ENCODE measurements at regions not wholly inside any gene's neighbourhood (a gene's known extent, or its start where the extent isn't known, plus 50 kb on each side); places are given as distances from the start of the nearest gene placed in this dataset.
A peak's percentile ranks its signal among the peaks of the same experiment; 100 is the strongest.
"Not testable (repeated sequence)": the region's sequence is repeated elsewhere in the genome, so short reads cannot be mapped to it uniquely, and the experiment has no call there.

DNA sequence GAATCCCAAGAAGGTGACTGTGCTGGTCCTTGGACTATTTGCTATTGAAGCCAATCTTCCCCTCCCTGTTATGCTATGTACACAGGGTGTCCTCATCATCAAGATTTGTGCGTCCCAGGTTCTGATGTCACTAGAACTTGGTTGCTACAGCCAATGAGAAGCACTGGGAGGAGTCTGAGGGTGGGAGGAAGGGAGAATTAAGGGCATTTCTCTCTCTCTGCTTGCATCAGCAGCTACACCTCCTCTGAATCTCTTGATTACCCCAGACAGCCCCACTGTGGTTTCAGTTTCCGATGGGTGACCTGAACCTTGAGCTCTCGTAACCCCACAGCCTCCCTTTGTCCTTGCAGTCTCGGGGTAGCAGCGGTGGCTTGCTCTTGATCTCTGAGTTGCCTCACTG, 212.4 kb upstream of the SESN3 start:
- no peak for DNase-seq

DNA sequence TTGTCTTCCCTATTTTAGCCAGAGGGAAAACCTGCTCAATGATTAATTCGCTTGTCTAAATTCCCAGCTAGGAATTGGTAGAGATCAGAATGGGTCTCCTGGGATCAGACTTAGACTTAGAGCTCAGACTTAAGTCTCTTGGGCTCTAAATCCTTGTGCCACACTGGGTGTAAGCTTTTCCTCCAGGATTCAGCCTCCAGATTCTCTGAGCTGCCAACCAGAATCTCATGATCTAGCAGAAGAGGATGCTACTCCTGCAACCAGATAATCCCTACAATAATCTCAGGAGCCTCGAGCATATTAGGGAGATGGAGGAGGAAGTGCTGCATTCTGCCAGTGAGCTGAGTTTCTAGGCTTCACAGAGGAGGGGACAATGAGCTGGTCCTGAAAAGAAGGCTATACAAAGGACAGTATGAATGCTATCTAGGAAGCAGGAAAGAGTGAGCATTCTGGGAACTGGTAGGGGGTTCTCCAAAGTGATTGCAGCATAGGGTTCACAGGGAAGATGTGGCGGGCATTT, 211.6 kb upstream of the SESN3 start:
- DNase-seq, result no peak

DNA sequence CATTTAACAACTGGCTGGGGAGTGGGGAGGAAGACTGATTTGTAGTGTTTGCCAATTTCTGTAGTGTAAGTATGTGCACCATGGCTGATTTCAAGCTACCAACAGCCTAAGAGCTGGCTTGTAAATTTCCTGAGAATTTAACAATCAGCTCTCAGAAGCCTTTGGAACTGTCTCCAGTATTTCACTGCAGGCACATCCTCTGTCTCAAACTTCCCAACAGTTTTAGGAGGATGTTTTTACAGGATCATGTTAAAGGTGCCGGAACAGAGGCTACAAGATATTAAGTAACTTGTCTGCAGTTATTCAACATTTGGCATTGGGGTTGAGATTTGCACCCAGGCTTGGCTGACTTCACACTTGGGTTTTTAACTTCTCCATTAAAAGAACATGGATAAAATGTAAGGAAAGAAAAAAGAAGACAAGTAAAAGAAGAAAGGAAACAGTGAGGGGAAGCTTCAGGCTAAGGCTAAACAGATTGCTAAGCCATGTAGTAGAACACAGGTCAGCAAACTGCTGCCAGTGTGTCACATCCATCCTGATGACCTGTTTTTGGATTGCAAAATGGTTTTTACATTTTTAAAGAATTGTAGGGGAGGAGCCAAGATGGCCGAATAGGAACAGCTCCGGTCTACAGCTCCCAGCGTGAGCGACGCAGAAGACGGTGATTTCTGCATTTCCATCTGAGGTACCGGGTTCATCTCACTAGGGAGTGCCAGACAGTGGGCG, 204.8 kb upstream of the SESN3 start:
- no peak for DNase-seq

- DNase-seq, result no peak
Measured at GRCh38 chr11:95435192-95435591, 204.2 kb upstream of the SESN3 start.

- DNase-seq, result no peak
Measured at GRCh38 chr11:95434489-95435057, 203.6 kb upstream of the SESN3 start.

GRCh38 chr11:95434009-95434408, 203.0 kb upstream of the SESN3 start:
- no peak for DNase-seq

DNA sequence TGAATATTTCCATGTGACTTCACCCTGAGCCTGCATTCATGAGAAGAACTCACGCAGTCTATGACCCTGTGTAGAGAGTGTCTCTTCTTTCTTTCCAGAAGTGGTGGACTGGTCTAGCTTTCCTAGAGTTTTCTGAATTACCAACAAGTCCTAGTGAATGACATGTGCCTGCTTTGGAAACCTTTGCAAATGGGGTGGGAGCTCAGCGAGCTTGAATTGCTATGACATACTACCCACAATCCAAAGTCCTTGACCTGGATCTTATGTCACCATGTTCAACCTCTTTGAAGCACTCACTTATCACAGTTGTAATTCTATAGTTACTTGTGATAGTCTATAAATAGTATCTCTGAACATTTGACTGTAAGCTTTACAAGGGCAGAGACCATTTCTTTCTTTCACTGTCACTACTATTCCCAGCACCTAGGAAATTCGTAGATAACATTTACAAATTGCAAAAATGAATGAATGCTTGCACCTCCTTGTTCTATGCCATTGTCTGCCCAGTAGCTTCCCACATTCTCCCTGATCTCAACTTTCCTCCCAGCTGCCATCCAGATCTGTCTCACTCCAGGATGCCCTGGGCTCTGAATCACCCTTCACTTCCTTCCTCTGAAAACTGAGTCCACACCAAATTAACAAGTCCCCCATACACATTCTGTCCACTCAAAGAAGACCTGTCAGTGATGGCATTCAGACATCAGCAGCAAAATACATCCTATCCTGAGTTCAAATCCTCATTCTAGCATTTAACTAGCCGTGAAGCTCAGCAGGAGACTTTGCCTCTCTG, 201.9 kb upstream of the SESN3 start:
- no peak for DNase-seq

DNA sequence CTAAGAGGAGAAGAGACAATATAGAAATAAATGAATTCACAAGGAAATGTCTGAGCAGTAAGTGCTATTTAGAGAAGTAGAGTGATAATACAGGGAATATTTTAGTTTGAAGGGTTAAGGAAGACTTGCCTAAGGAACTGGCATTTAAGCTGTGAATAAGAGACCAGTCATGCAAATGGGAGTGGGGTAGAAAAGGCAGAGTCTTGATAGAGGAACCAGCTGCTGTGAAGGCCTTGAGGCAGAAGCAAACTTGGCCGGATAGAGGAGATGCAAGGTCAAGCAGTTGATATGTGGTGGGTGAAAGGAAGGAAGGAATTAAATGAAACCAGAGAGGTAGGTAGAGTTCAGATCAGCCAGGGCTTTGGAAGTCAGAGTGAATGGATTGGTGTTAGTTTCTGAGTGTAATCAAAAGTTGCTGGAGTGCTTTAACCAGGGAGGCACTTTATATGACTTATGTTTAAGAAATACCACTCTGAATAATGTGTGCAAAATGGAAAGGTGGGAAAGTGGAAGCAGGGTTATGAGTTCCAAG, 198.4 kb upstream of the SESN3 start:
- DNase-seq, result no peak

DNA sequence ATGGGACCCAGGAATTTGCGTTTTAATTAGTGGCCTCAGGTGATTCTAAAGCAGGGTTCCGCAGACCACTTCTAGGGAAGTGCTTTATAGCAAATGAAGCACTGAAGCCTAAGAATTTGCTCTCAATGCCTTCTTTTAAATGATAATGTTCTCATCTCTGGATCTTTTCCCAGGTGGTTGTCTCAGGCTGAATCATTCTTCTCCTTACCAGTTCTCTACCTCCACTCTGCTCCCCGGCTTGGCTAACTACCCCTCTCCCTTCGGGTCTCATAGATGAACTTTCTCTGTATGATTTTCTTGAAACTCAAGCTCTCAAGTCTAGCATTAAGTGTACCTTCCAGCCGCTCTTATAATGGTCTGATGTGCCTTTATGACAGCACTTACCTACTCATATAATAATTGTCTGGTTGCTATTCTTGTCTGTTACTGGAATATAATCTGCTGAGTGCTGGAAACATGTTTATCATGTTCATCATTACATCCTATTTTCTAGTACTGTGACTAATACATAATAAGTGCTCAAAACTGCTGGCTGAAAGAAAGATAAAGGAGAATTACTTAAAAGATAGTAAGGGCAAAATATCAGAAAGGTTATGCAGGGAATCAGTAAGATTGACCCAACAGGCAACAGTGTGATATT, 195.9 kb upstream of the SESN3 start:
- no peak for DNase-seq

GRCh38 chr11:95419915-95420314, 188.9 kb upstream of the SESN3 start:
- no peak for DNase-seq

DNA sequence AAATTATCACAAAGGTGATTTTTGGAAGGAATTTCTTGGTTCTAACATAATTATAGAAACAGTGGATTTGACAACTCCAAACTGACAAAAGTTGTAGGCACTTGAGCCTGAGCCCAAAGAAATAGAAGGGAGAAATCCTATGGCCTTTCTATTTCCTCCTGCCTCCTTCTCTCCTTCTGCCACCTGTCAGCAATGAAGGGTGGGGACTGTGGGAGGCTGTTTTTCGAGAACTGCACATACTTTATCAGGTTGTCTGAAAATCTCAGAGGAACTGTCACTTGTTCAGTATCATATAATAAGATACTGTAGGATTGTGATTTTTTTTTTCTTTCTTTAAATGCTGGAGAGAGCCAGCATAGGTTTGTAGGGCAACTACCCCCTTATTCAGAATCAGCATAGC, 187.9 kb upstream of the SESN3 start:
- peak in 7 of 56 donors; percentile 5 to 23 (median 9) for DNase-seq

- DNase-seq, result no peak
Measured at GRCh38 chr11:95417832-95418231, 186.8 kb upstream of the SESN3 start.

DNA sequence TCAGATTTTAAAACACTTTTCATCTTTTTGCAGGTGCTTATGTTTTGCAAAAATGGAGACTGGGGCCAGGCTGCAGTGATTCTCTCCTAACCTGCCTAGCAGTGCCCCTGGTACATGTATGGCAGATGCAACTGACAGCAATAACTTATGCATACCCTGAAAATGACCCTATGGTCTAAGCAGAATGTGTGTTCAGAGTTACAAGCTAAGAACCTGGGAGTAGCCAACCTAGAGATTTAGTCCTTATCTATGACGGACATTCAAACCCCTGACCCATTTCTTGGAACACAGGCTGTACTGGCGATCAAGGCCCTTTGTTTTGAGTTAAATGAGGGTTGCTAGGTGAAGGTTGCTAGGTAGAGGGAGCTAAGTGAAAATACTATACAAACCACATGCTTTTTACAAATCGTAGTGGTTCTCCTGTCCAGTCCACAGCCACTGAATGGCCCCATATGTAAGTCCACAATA, 184.9 kb upstream of the SESN3 start:
- DNase-seq, result no peak

DNA sequence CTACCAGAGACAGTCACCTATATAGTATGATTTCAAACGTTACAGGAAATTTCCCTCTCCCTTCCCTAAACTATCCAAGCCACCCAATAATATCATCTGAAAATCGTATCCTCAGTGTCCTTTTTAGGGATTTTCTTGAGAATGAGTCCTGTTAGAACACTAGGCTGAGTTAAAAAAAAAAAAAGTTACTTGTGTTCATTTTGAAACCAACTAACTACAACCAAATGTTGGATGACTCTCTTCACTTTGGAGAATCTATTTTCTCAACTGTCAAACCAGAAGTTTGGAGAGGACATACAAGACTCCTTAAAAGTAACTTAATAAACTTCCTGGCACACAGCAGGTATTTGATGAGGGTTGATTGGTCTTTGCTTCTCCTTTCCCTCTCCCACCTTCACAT, 183.2 kb upstream of the SESN3 start:
- no peak for DNase-seq

- DNase-seq, result no peak
Measured at GRCh38 chr11:95413761-95414160, 182.8 kb upstream of the SESN3 start.

DNA sequence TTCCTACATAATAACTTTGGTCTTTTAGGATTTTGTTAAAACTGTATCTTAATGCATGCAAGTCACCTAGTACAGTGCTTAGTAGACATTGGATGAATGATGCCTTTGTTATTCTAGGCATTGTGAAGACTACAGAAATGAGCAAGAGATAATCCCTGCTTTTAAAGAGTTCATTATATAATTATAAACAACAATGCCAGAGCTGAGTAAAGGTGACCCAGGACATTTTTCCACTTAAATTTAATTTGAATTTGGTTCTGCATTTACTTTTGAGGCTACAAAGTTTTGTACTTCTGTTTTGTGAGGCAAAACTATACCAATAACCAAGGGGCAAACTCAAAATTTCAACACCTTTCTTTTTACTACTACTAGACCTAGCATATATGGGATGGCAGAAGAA, 182.0 kb upstream of the SESN3 start:
- no peak for DNase-seq

DNA sequence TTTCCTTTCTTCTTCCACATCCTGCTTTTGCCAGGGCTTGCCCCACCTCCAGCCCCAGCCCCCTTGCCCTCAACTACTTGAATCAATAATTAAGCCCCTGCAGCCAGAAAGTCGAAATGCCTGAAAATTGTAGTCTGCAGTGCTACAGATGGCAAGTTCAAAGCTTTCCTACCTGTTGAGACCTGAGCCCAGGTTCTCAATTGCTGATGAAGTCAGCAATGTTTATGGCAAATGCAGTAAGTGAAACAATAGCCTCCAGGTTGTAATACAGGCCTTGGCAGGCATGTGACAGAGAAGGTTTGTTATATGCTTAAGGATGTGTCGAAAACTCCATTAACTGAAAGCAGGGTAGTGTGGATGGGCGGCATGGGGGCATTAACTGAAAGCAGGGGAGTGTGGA, 181.1 kb upstream of the SESN3 start:
- no peak for DNase-seq

- DNase-seq, result not testable (repeated sequence)
Measured at GRCh38 chr11:95410707-95411106, 179.7 kb upstream of the SESN3 start.

GRCh38 chr11:95406271-95406670, 175.3 kb upstream of the SESN3 start:
- no peak for DNase-seq

- DNase-seq, result no peak
Measured at GRCh38 chr11:95404370-95404769, 173.4 kb upstream of the SESN3 start.

DNA sequence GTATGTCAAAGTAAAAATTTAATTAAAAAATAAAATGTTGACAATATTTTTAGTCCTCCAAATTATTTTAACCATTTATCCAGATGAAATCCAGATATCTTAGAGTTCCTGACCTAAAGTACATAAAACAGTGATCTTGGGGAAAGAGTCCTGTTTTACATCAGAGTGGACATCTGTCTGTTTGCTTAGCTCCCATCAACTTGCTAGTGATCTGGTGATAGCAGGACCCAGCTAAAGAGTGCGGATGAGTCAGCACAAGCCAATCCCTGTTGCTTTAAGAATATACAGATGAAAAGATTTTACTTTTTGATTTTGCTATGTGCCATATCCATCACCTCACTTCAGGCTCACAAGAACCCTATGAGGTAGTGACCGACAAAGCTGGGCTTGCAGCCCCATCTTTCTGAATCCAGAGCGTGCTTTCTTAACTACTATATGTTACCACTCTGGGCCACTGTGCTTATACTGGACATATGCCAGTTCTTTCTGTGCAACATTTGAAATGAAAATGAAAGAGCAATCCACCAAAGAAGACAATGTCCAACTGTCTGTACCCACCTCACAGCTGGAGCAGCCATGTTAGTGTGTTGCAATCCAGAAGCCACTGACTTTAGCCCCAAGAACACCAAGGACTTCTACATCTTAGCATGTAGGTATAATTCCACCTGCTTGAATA, 167.6 kb upstream of the SESN3 start:
- no peak for DNase-seq

Data from amygdala (tissue), 56 donors.